Common myeloid progenitor, CD34-positive (primary cell): ENCODE measurements at regions not wholly inside any gene's neighbourhood (a gene's known extent, or its start where the extent isn't known, plus 50 kb on each side); places are given as distances from the start of the nearest gene placed in this dataset.
A peak's percentile ranks its signal among the peaks of the same experiment; 100 is the strongest.

ENCODE experiments used
- CTCF ChIA-PET: fragments of 350-600 bp; sonication (Branson Sonifier 250); formaldehyde crosslinking; loops from one replicate; lab custom pipeline; 2021; ENCODE audit warnings: antibody characterized with exemption; lab: Charles Lee
- POLR2A ChIA-PET: fragments of 350-600 bp; sonication (Branson Sonifier 250); formaldehyde crosslinking; loops from one replicate; lab custom pipeline; 2021; ENCODE audit warnings: antibody characterized with exemption; lab: Charles Lee
- DNase-seq, 3 donors: peaks; one replicate each; pipeline versions ENCODE4 v3.0.0 to v3.0.0-alpha.2; 2013
- H3K27ac ChIP-seq, 2 experiments: 1 replicate in 1 of 2; 2 replicates in 1 of 2; pipeline ENCODE4 v1.7.0; 2013; ENCODE audit warnings: inconsistent platforms in 2 of 2, low read length in 2 of 2, mild to moderate bottlenecking in 2 of 2, low read depth in 1 of 2, moderate library complexity in 1 of 2; ENCODE audit not compliant: severe bottlenecking in 2 of 2, insufficient read depth in 1 of 2, poor library complexity in 1 of 2
- H3K27me3 ChIP-seq, 5 experiments: replicated peaks in 2 of 5; 1 replicate in 3 of 5; 2 replicates in 2 of 5; pipeline versions ENCODE4 v1.6.1 to v1.7.0; 2013; ENCODE audit warnings: low read length in 4 of 5, mild to moderate bottlenecking in 2 of 5, moderate library complexity in 2 of 5, inconsistent platforms in 1 of 5; ENCODE audit not compliant: insufficient read depth in 5 of 5, control insufficient read depth in 4 of 5
- H3K36me3 ChIP-seq, 4 experiments: 1 replicate in 2 of 4; 2 replicates in 2 of 4; pipeline versions ENCODE4 v1.6.1 to v1.7.0; 2013; ENCODE audit warnings: low read length in 3 of 4, control low read depth in 1 of 4, mild to moderate bottlenecking in 1 of 4; ENCODE audit not compliant: control insufficient read depth in 4 of 4, insufficient read depth in 4 of 4
- H3K4me1 ChIP-seq, 4 experiments: 1 replicate in 3 of 4; 2 replicates in 1 of 4; pipeline versions ENCODE4 v1.6.1 to v1.7.1; 2013; ENCODE audit warnings: low read length in 3 of 4, mild to moderate bottlenecking in 3 of 4, control low read depth in 1 of 4, inconsistent platforms in 1 of 4, moderate library complexity in 1 of 4; ENCODE audit not compliant: control insufficient read depth in 4 of 4, insufficient read depth in 4 of 4; ENCODE audit errors: control extremely low read depth in 1 of 4
- H3K4me3 ChIP-seq, 7 experiments: 1 replicate in 4 of 7; 2 replicates in 3 of 7; pipeline versions ENCODE4 v1.5.1 to v1.7.0; 2013; ENCODE audit warnings: mild to moderate bottlenecking in 7 of 7, low read length in 6 of 7, moderate library complexity in 6 of 7, inconsistent platforms in 2 of 7, low read depth in 2 of 7, control low read depth in 1 of 7; ENCODE audit not compliant: insufficient read depth in 4 of 7, control insufficient read depth in 1 of 7; ENCODE audit errors: extremely low read depth in 1 of 7
- H3K9me3 ChIP-seq, 5 experiments: 1 replicate in 4 of 5; 2 replicates in 1 of 5; pipeline versions ENCODE4 v1.6.1 to v1.7.1; 2013; ENCODE audit warnings: low read length in 4 of 5, mild to moderate bottlenecking in 2 of 5, inconsistent platforms in 1 of 5, low read depth in 1 of 5, moderate library complexity in 1 of 5; ENCODE audit not compliant: control insufficient read depth in 4 of 5, insufficient read depth in 2 of 5; ENCODE audit errors: control extremely low read depth in 1 of 5
- WGBS: methylation state at CpG from one replicate; pipeline ENCODE4 v1.1.5; 2013; ENCODE audit not compliant: insufficient coverage; 5-methylcytosine and 5-hydroxymethylcytosine counted together

- Histone ChIP-seq H3K27me3 (peaks cover 2 to 29% (median 13%) of the 10 kb centered on the region in 5 experiments), H3K36me3 (no peaks in the 10 kb centered on the region), H3K4me1 (peaks cover 0 to 8% (median 4%) of the 10 kb centered on the region in 4 experiments), H3K27ac (no peak overlapping the region), H3K4me3 (peak overlapping the region in 5 of 7 experiments; percentile 30 to 63 (median 40)), H3K9me3 (no peaks in the 10 kb centered on the region)
- POLR2A ChIA-PET, result no interaction called here
- CTCF ChIA-PET, result no interaction called here
- peak in 2 of 3 donors; percentile 50 to 51 for DNase-seq
- WGBS, result 9% methylated on average over 11 of the region's 18 CpGs
Observed at GRCh38 chr11:121930004-121930965, 185.7 kb downstream of the BLID start.

- CTCF ChIA-PET, result interaction anchor here (0.6 kb wide), 1 partner anchor 1206 kb away, joined by 3 read pairs; no protein-coding TSS in a partner anchor
- peak overlapping the region in 1 of 7 experiments; percentile 63 for H3K4me3 ChIP-seq
Observed at GRCh38 chr11:121929581-121929980, 186.4 kb downstream of the BLID start.

GRCh38 chr11:121928597-121929580 is 187.1 kb downstream of the BLID start:
- no peak for DNase-seq
- H3K9me3 ChIP-seq, result no peaks in the 10 kb centered on the region
- no peak overlapping the region for H3K4me3 ChIP-seq
- no peak overlapping the region for H3K27ac ChIP-seq
- no peaks in the 10 kb centered on the region for H3K36me3 ChIP-seq
- CTCF ChIA-PET, result interaction anchor here (0.6 kb wide), 1 partner anchor 1206 kb away, joined by 3 read pairs; no protein-coding TSS in a partner anchor
- H3K4me1 ChIP-seq, result peaks cover 0 to 8% (median 4%) of the 10 kb centered on the region in 4 experiments
- WGBS, result 53% methylated on average over 11 of the region's 16 CpGs
- POLR2A ChIA-PET, result no interaction called here
- peaks cover 2 to 29% (median 13%) of the 10 kb centered on the region in 5 experiments for H3K27me3 ChIP-seq

More at GRCh38 chr11:121929581-121929980, 186.4 kb downstream of the BLID start:
- Histone ChIP-seq H3K4me1 (peaks cover 0 to 8% (median 4%) of the 10 kb centered on the region in 4 experiments), H3K9me3 (no peaks in the 10 kb centered on the region), H3K27me3 (peaks cover 2 to 29% (median 13%) of the 10 kb centered on the region in 5 experiments), H3K27ac (no peak overlapping the region), H3K36me3 (no peaks in the 10 kb centered on the region)
- no peak for DNase-seq
- POLR2A ChIA-PET, result no interaction called here
- WGBS, result 7% methylated on average over 4 of the region's 11 CpGs

GRCh38 chr11:121927789-121928188 is 188.2 kb downstream of the BLID start:
- Histone ChIP-seq H3K27me3 (peaks cover 2 to 29% (median 13%) of the 10 kb centered on the region in 5 experiments), H3K4me1 (peaks cover 0 to 8% (median 4%) of the 10 kb centered on the region in 4 experiments), H3K4me3 (no peak overlapping the region), H3K36me3 (no peaks in the 10 kb centered on the region), H3K27ac (no peak overlapping the region), H3K9me3 (no peaks in the 10 kb centered on the region)
- no peak for DNase-seq
- ChIA-PET CTCF (no interaction called here), POLR2A (no interaction called here)
- WGBS, result no CpG with 5 or more reads among the region's 6 CpGs

- POLR2A ChIA-PET, result no interaction called here
- no peaks in the 10 kb centered on the region for H3K36me3 ChIP-seq
- no peak overlapping the region for H3K27ac ChIP-seq
- H3K27me3 ChIP-seq, result peaks cover 2 to 29% (median 13%) of the 10 kb centered on the region in 5 experiments
- CTCF ChIA-PET, result no interaction called here
- WGBS, result 100% methylated on average over 7 of the region's 8 CpGs
- DNase-seq, result no peak
- H3K9me3 ChIP-seq, result no peaks in the 10 kb centered on the region
- H3K4me1 ChIP-seq, result peaks cover 0 to 8% (median 4%) of the 10 kb centered on the region in 4 experiments
- no peak overlapping the region for H3K4me3 ChIP-seq
Observed at GRCh38 chr11:121927097-121927785, 188.8 kb downstream of the BLID start.

GRCh38 chr11:121924191-121924590 is 191.8 kb downstream of the BLID start:
- no peaks in the 10 kb centered on the region for H3K4me1 ChIP-seq
- CTCF ChIA-PET, result no interaction called here
- no peaks in the 10 kb centered on the region for H3K9me3 ChIP-seq
- no peak overlapping the region for H3K27ac ChIP-seq
- no peaks in the 10 kb centered on the region for H3K36me3 ChIP-seq
- H3K4me3 ChIP-seq, result no peak overlapping the region
- peaks cover 2 to 15% (median 8%) of the 10 kb centered on the region in 5 experiments for H3K27me3 ChIP-seq
- DNase-seq, result no peak
- POLR2A ChIA-PET, result no interaction called here
- WGBS, result 96% methylated on average over 4 of the region's 6 CpGs
